OCI-LY7 (cell line): ENCODE measurements at regions not wholly inside any gene's neighbourhood (a gene's known extent, or its start where the extent isn't known, plus 50 kb on each side); places are given as distances from the start of the nearest gene placed in this dataset.

Source experiments
- BruUV-seq: library from RNA; stranded (reverse); fragments of 400-500 nt; replicated peaks from 2 replicates; lab custom pipeline; 2021; lab: Mats Ljungman, UMichigan
- CTCF ChIA-PET: fragments of 300-600 bp; sonication (Branson Sonifier 250); formaldehyde crosslinking; loops from one replicate; lab custom pipeline; 2022; ENCODE audit warnings: antibody characterized with exemption; ENCODE audit not compliant: unreplicated experiment; lab: Charles Lee
- POLR2A ChIA-PET: fragments of 300-600 bp; sonication (Branson Sonifier 250); formaldehyde crosslinking; loops from one replicate; lab custom pipeline; 2022; ENCODE audit warnings: antibody characterized with exemption; lab: Charles Lee
- DNase-seq: peaks from one replicate; pipeline ENCODE4 v3.0.0-alpha.2; 2015; ENCODE audit warnings: low spot score
- H2AFZ ChIP-seq: fragments of 200-600 bp; sonication (generic), shearing (Covaris generic); 2 replicates; pipeline ENCODE4 v1.6.1; 2014; ENCODE audit warnings: mild to moderate bottlenecking, antibody characterized with exemption, low read length, moderate library complexity
- H3K27ac ChIP-seq: fragments of 200-600 bp; sonication (generic); 2 replicates; pipeline ENCODE4 v1.5.1; 2014; ENCODE audit warnings: mixed run types, low read depth, mild to moderate bottlenecking, moderate library complexity, low read length, inconsistent platforms; ENCODE audit not compliant: poor library complexity, severe bottlenecking
- H3K36me3 ChIP-seq: fragments of 200-600 bp; sonication (generic); 2 replicates; pipeline ENCODE4 v1.6.1; 2014; ENCODE audit warnings: mild to moderate bottlenecking, antibody characterized with exemption, low read length, moderate library complexity, mixed read lengths; ENCODE audit not compliant: insufficient read depth
- H3K4me1 ChIP-seq: fragments of 200-600 bp; sonication (generic); 2 replicates; pipeline ENCODE4 v1.5.1; 2014; ENCODE audit warnings: mild to moderate bottlenecking, low read length; ENCODE audit not compliant: insufficient read depth, poor library complexity, severe bottlenecking
- H3K4me2 ChIP-seq: fragments of 200-600 bp; sonication (generic); 2 replicates; pipeline ENCODE4 v1.6.1; 2014; ENCODE audit warnings: mild to moderate bottlenecking, low read length
- H3K4me3 ChIP-seq: fragments of 200-600 bp; sonication (generic); 2 replicates; pipeline ENCODE4 v1.5.1; 2014; ENCODE audit warnings: mild to moderate bottlenecking, low read depth, low read length; ENCODE audit not compliant: poor library complexity, severe bottlenecking
- H3K79me2 ChIP-seq: fragments of 200-600 bp; sonication (generic); 2 replicates; pipeline ENCODE4 v1.6.1; 2016; ENCODE audit warnings: low read depth, mild to moderate bottlenecking, low read length, moderate library complexity, mixed read lengths; ENCODE audit not compliant: insufficient read depth
- H3K9me2 ChIP-seq: fragments of 200-600 bp; sonication (generic); 2 replicates; pipeline ENCODE4 v1.6.1; 2016; ENCODE audit warnings: mild to moderate bottlenecking, low read length, mixed read lengths; ENCODE audit not compliant: insufficient read depth
- H3K9me3 ChIP-seq: fragments of 200-600 bp; sonication (generic); 2 replicates; pipeline ENCODE4 v1.6.1; 2014; ENCODE audit warnings: mild to moderate bottlenecking, mixed run types, low read length, mixed read lengths
- H4K20me1 ChIP-seq: fragments of 200-600 bp; sonication (generic); 2 replicates; pipeline ENCODE4 v1.6.1; 2014; ENCODE audit warnings: mild to moderate bottlenecking, antibody characterized with exemption, low read length, moderate library complexity, mixed read lengths; ENCODE audit not compliant: insufficient read depth
- EZH2phosphoT487 ChIP-seq: fragments of 200-600 bp; sonication (generic); IDR thresholded peaks from 2 replicates; pipeline ENCODE4 v1.6.1; 2018; ENCODE audit warnings: low read depth, borderline replicate concordance, mild to moderate bottlenecking, mixed run types, antibody characterized with exemption, low read length, moderate library complexity, mixed read lengths
- intact Hi-C: fragments of 100-400 bp; cut with micrococcal nuclease; formaldehyde crosslinking; loops from one replicate; pipeline ENCODE4 v1.10.0; 2022; ENCODE audit not compliant: unreplicated experiment
- TF ChIP-seq, protein P1 (sequence below): fragments of 200-600 bp; sonication (generic); conservative IDR thresholded peaks from 2 replicates; pipeline ENCODE4 v1.5.1; 2014; ENCODE audit warnings: mild to moderate bottlenecking, antibody characterized with exemption, low read length, moderate library complexity, mixed read lengths

DNA sequence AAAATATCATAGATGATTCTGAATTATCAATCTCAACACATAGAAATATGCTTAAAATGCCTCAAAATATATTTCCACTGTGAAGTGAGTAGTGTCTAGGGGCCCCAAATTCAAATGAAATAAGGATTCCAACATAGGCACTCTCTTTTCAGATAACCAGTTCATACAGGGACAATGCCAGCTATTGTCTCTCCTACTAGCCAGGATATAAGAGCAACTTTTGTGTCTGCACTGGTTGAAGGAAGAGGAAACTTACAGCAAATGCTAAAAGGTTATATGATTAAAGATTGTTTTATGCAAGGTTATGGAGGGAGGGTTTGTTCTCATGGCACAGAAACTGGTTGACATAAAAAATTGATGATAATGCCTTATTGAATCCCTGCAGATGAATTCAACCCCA lies 579.4 kb upstream of the ALCAM start:
- Histone ChIP-seq H2AFZ (no peak overlapping the region), H3K4me3 (no peak overlapping the region), H3K4me2 (no peak overlapping the region), H3K4me1 (no peaks in the 10 kb centered on the region), H4K20me1 (no peaks in the 10 kb centered on the region), H3K9me3 (no peaks in the 10 kb centered on the region), H3K36me3 (no peaks in the 10 kb centered on the region), H3K9me2 (no peaks in the 10 kb centered on the region), H3K27ac (no peak overlapping the region), H3K79me2 (no peaks in the 10 kb centered on the region)
- ChIA-PET POLR2A (no interaction called here), CTCF (no interaction called here)
- intact Hi-C loops: no loop called here
- no TSS peak for BruUV-seq
- DNase-seq: no peak
- TF ChIP-seq, protein P1, sequence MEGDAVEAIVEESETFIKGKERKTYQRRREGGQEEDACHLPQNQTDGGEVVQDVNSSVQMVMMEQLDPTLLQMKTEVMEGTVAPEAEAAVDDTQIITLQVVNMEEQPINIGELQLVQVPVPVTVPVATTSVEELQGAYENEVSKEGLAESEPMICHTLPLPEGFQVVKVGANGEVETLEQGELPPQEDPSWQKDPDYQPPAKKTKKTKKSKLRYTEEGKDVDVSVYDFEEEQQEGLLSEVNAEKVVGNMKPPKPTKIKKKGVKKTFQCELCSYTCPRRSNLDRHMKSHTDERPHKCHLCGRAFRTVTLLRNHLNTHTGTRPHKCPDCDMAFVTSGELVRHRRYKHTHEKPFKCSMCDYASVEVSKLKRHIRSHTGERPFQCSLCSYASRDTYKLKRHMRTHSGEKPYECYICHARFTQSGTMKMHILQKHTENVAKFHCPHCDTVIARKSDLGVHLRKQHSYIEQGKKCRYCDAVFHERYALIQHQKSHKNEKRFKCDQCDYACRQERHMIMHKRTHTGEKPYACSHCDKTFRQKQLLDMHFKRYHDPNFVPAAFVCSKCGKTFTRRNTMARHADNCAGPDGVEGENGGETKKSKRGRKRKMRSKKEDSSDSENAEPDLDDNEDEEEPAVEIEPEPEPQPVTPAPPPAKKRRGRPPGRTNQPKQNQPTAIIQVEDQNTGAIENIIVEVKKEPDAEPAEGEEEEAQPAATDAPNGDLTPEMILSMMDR: no peak
- TF ChIP-seq EZH2phosphoT487: no peak

DNA sequence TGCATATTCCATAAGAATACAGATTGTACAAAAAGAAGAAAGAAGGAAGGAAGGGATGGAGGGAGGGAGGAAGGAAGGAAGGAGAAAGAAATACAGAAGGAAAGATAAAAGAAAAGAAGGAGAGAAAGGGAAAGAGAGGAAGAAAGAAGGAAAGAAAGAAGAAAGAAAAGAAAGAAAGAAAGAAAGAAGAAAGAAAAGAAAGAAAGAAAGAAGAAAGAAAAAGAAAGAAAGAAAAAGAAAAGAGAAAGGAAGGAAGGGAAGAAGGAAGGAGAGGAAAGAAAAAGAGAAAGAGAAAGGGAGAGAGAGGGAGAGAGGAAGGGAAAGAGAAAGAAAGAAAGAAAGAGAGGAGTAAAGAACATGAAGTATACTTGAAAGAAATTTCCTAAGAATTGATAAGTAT lies 577.9 kb upstream of the ALCAM start:
- no peaks in the 10 kb centered on the region for H3K4me1 ChIP-seq
- TF ChIP-seq, protein P1: no peak
- TF ChIP-seq EZH2phosphoT487: no peak
- H3K36me3 ChIP-seq: no peaks in the 10 kb centered on the region
- ChIA-PET CTCF (no interaction called here), POLR2A (no interaction called here)
- DNase-seq: no peak
- no peak overlapping the region for H3K4me2 ChIP-seq
- no peak overlapping the region for H2AFZ ChIP-seq
- H3K27ac ChIP-seq: no peak overlapping the region
- intact Hi-C loops: no loop called here
- no peaks in the 10 kb centered on the region for H3K9me2 ChIP-seq
- H3K9me3 ChIP-seq: no peaks in the 10 kb centered on the region
- no peaks in the 10 kb centered on the region for H3K79me2 ChIP-seq
- no peak overlapping the region for H3K4me3 ChIP-seq
- BruUV-seq: no TSS peak
- H4K20me1 ChIP-seq: no peaks in the 10 kb centered on the region

DNA sequence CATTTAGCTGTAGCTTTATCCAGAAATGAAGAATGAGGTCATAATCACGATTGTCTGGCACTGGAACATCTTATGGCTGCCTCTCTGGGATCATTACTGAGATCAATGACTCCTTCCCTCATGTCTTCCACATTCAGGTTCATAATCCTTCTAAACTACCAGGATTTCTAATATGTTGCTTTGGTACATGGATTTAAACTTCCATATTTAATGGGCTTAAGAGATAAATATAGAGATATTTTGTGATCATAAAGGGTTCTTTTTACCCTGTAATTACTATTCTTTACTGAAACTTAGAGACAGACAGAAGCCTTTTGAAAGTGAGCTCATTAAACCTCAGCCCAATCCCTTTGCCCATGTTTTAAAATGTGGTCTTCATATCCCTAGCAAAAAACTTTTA lies 575.4 kb upstream of the ALCAM start:
- ChIA-PET CTCF (no interaction called here), POLR2A (no interaction called here)
- no peak overlapping the region for H3K4me2 ChIP-seq
- intact Hi-C loops: no loop called here
- no TSS peak for BruUV-seq
- H3K4me1 ChIP-seq: no peaks in the 10 kb centered on the region
- H2AFZ ChIP-seq: no peak overlapping the region
- no peak overlapping the region for H3K27ac ChIP-seq
- no peak for DNase-seq
- H3K9me3 ChIP-seq: no peaks in the 10 kb centered on the region
- no peaks in the 10 kb centered on the region for H3K36me3 ChIP-seq
- TF ChIP-seq, protein P1: no peak
- TF ChIP-seq EZH2phosphoT487: no peak
- no peaks in the 10 kb centered on the region for H4K20me1 ChIP-seq
- H3K9me2 ChIP-seq: no peaks in the 10 kb centered on the region
- H3K4me3 ChIP-seq: no peak overlapping the region
- no peaks in the 10 kb centered on the region for H3K79me2 ChIP-seq
